HG02678 (cell line): ENCODE measurements at regions not wholly inside any gene's neighbourhood (a gene's known extent, or its start where the extent isn't known, plus 50 kb on each side); places are given as distances from the start of the nearest gene placed in this dataset.
"Not testable (repeated sequence)": the region's sequence is repeated elsewhere in the genome, so short reads cannot be mapped to it uniquely, and the experiment has no call there.

Experiments used
- ATAC-seq: cut with Tn5 transposase; IDR thresholded peaks from one replicate; pipeline ENCODE4 v1.9.1; 2021; ENCODE audit warnings: mild to moderate bottlenecking, moderate library complexity; ENCODE audit not compliant: unreplicated experiment

- no peak for ATAC-seq
Observed at GRCh38 chr15:36428102-36428845, 151.2 kb upstream of the CDIN1 start.

DNA sequence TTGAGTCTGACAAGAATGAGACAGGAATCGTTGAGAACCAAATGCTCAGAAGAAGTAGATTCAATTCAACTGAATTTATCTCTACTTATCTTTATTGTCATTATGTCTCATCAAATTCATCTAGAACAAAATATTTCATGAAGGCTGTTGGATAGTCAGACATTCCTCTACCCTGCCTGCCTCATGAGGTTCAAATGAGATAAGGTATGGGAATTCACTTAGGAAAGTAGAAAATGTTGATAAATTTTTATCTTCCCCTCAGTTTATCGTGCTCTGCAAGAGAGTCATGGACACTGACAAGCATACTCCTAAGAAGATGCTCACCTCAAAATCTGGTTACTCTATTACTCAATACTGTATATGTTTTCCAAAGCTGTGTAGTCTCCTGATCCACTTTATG, 149.7 kb upstream of the CDIN1 start:
- no peak for ATAC-seq

- ATAC-seq = no peak
Observed at GRCh38 chr15:36430280-36430679, 149.1 kb upstream of the CDIN1 start.

- ATAC-seq = no peak
Observed at GRCh38 chr15:36430726-36431265, 148.6 kb upstream of the CDIN1 start.

- ATAC-seq = no peak
Observed at GRCh38 chr15:36432161-36432560, 147.3 kb upstream of the CDIN1 start.

GRCh38 chr15:36434177-36434576, 145.2 kb upstream of the CDIN1 start:
- ATAC-seq = no peak

DNA sequence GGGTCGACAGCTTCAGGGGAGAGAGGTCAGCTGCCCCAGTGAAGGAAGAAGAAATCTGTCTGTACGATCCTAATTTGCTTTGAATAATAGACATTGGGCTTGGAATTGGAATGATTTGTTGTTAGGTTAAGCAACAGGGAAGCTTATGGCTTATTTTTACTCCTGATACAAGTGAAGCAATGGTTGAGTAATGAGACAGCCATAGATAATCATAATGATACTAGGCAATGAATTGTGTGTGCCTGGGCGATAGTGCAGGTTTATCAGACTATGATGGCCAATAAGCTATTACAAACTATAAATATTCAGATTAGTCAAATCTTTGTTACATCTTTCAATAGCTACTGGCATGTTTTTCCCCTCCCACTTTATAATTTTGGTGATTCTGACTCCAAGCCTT, 140.9 kb upstream of the CDIN1 start:
- ATAC-seq = no peak

GRCh38 chr15:36447373-36447772, 132.1 kb upstream of the CDIN1 start:
- no peak for ATAC-seq

- ATAC-seq = no peak
Observed at GRCh38 chr15:36448418-36448817, 131.0 kb upstream of the CDIN1 start.

GRCh38 chr15:36449084-36449661, 130.3 kb upstream of the CDIN1 start:
- ATAC-seq = no peak

- no peak for ATAC-seq
Observed at GRCh38 chr15:36449662-36450145, 129.7 kb upstream of the CDIN1 start.

DNA sequence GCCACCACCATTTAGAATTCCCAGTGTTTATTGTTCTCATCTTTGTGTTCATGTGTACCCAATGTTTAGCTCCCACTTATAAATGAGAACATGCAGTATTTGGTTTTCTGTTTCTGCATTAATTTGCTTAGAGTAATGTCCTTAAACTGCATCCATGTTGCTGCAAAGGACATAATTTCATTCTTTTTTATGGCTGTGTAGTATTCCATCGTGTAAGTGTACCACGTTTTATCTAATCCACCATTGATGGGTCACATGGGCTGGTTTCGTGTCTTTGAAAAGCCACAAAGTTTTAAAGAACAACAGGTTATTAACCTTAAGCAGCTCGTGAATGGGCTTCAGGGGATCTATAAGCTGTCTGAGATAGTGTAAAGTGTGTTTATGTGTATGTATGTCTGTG, 125.2 kb upstream of the CDIN1 start:
- not testable (repeated sequence) for ATAC-seq

- no peak for ATAC-seq
Observed at GRCh38 chr15:36458411-36458810, 121.0 kb upstream of the CDIN1 start.

DNA sequence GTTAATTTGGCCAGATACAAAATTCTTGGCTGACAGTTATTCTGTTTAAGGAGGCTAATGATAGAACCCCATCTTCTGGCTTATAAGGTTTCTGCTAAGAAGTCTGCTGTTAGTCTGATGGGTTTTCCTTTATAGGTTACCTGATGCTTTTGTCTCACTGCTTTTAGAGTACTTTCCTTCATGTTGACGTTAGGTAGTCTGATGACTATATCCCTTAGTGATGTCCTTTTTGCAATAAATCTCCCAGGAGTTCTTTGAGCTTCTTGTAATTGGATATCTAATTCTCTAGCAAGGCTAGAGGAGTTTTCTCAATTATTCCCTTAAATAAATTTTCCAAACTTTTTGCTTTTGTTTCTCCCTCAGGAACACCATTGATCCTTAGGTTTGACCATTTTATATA, 114.1 kb upstream of the CDIN1 start:
- no peak for ATAC-seq

GRCh38 chr15:36468746-36469145, 110.7 kb upstream of the CDIN1 start:
- ATAC-seq = no peak

GRCh38 chr15:36469311-36469966, 110.0 kb upstream of the CDIN1 start:
- no peak for ATAC-seq

GRCh38 chr15:36472672-36473071, 106.8 kb upstream of the CDIN1 start:
- no peak for ATAC-seq

DNA sequence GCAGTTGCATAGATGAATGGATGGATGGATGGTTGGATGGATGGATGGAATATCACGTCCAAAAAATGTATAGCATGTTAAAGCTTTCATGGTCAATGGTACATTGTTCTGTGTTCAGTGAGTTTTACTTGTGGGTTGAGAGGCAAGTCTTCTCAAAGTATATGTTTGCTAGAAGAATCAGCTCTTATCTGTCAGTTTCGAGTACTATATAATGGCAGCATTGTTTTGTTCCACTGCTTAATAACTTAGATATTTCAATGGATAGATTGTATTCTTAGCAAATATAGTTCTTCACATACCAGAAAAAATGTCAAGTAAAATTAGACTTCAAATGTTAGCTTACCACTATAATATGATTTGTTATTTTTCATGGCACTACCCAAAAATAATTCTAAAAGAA, 100.9 kb upstream of the CDIN1 start:
- ATAC-seq = no peak

DNA sequence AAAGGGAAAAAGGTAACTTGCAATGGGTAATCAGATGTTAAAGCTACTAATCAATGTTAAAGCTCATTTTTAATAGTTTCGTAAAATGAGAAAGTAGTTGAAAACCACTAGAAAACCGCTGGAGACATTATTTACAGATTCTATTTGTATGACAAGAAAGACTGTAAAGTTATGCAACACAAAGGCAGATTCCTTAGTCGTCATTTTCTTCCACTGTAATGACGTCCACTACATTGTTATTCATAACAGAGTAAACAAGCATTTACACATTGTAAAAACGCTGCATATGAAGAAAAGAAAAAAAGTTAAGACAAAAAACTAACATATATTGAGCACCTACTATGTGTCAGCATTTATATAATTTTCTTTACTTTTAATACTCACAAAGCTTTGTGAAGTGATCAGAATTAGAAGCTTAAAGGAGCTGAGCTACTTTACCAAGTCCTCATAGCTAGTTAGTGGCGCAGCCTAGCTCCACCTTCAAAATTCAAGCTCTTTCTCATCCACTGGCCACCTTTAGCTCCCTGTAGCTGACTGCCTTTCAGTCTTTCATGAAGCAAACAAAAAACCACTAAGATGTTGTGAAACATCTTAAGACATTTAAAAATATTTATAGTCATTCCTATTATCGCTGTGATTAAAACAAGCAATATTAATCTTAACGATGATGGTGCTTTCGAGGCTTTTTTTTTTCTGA, 100.1 kb upstream of the CDIN1 start:
- no peak for ATAC-seq

GRCh38 chr15:36481156-36481555, 98.3 kb upstream of the CDIN1 start:
- ATAC-seq = no peak

DNA sequence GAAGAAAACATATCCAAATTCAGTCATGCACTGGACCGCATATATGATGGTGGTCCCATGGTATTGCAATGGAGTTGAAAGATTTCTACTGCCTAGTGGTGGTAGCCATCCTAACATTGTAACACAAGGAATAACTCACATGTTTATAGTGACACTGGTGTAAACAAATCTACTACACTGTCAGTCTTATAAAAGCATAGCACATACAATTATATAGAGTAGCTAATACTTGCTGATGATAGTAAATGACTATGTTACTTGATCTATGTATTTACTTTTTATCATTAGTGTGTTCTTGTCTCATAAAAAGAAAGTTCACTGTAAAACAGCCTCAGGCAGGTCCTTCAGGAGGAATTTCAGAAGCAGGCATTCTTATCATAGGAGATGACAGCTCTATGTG, 96.0 kb upstream of the CDIN1 start:
- ATAC-seq = no peak
